GM10248 (cell line): ENCODE measurements at regions not wholly inside any gene's neighbourhood (a gene's known extent, or its start where the extent isn't known, plus 50 kb on each side); places are given as distances from the start of the nearest gene placed in this dataset.

Experiments
- CTCF ChIA-PET: fragments of 300-600 bp; sonication (Branson Sonifier 250); formaldehyde crosslinking; extraction: SDS; loops from one replicate; lab custom pipeline; 2021; ENCODE audit warnings: antibody characterized with exemption; lab: Yijun Ruan, JAX
- POLR2A ChIA-PET: fragments of 350-650 bp; sonication (Branson Sonifier 250); formaldehyde crosslinking; extraction: SDS; loops from one replicate; lab custom pipeline; 2020; ENCODE audit warnings: antibody characterized with exemption; lab: Yijun Ruan, JAX
- DNase-seq: peaks from one replicate; pipeline ENCODE4 v3.0.0; 2012; ENCODE audit errors: extremely low spot score
- TF ChIP-seq, protein P1 (sequence below): IDR thresholded peaks from 2 replicates; pipeline ENCODE4 v1.5.1; 2012; ENCODE audit warnings: mild to moderate bottlenecking, low read depth; ENCODE audit errors: extremely low read depth, missing control alignments, control extremely low read depth

GRCh38 chr10:33889371-33889770 is 554.9 kb upstream of the NRP1 start:
- no peak for DNase-seq
- TF ChIP-seq, protein P1, sequence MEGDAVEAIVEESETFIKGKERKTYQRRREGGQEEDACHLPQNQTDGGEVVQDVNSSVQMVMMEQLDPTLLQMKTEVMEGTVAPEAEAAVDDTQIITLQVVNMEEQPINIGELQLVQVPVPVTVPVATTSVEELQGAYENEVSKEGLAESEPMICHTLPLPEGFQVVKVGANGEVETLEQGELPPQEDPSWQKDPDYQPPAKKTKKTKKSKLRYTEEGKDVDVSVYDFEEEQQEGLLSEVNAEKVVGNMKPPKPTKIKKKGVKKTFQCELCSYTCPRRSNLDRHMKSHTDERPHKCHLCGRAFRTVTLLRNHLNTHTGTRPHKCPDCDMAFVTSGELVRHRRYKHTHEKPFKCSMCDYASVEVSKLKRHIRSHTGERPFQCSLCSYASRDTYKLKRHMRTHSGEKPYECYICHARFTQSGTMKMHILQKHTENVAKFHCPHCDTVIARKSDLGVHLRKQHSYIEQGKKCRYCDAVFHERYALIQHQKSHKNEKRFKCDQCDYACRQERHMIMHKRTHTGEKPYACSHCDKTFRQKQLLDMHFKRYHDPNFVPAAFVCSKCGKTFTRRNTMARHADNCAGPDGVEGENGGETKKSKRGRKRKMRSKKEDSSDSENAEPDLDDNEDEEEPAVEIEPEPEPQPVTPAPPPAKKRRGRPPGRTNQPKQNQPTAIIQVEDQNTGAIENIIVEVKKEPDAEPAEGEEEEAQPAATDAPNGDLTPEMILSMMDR = no peak
- ChIA-PET CTCF (interaction anchor here (1.6 kb wide), 1 partner anchor 16 kb away, joined by 5 read pairs; no protein-coding TSS in a partner anchor), POLR2A (no interaction called here)

GRCh38 chr10:33887188-33887587 is 552.7 kb upstream of the NRP1 start:
- POLR2A ChIA-PET = no interaction called here
- CTCF ChIA-PET = no interaction called here
- DNase-seq = no peak
- TF ChIP-seq, protein P1 = no peak

- no peak for DNase-seq
- ChIA-PET CTCF (no interaction called here), POLR2A (no interaction called here)
- TF ChIP-seq, protein P1 = no peak
These were observed 551.8 kb upstream of the NRP1 start for GRCh38 chr10:33886299-33886698.

DNA sequence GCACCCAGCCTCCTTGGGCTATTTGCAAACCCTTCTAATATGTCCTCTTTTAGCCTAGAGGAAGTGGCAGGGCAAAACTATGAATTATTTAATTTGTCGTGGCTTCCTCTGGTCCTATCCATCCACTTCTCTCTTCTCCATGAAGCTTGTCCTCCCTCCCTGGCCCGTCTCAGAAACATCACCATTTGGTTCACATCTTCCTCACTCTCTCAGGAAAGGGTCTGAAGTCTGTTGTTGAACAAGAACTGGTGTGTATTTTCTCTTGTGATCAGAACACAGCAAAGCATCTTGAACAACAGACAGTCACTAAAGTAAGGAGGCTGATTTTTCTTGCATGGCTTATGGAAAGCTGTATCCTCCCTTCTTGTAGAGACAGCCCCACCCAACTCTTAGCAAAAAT is 550.1 kb upstream of the NRP1 start:
- ChIA-PET CTCF (no interaction called here), POLR2A (no interaction called here)
- TF ChIP-seq, protein P1 = no peak

GRCh38 chr10:33883881-33884280 is 549.4 kb upstream of the NRP1 start:
- DNase-seq = no peak
- ChIA-PET CTCF (no interaction called here), POLR2A (no interaction called here)
- TF ChIP-seq, protein P1 = no peak

More for the DNA sequence above, 550.1 kb upstream of the NRP1 start:
- no peak for DNase-seq

DNA sequence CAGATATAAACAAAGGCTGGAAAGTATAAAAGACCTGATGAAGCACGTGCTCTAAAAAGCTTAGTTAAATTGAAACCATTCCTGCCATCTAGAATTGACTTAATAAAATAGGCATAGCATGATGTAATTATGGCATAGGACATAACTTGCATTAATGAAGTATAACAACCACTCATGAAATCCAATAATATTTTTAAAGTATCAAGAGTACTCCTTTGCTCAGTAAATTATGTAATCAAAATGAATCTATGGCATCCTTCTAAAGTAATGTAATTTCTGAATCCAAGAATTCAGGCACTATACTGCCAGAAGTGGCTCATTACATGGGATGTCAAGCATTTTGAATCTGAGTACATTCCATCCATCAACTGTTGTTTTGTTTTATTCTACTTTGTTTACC is 548.5 kb upstream of the NRP1 start:
- ChIA-PET CTCF (no interaction called here), POLR2A (no interaction called here)
- TF ChIP-seq, protein P1 = no peak
- no peak for DNase-seq
